A549 (cell line): ENCODE measurements at regions not wholly inside any gene's neighbourhood (a gene's known extent, or its start where the extent isn't known, plus 50 kb on each side); places are given as distances from the start of the nearest gene placed in this dataset.

Experiments
- EHMT2 ChIP-seq: fragments of 200-600 bp; sonication (generic); IDR thresholded peaks from 2 replicates; pipeline ENCODE4 v1.6.1; 2016; ENCODE audit warnings: antibody characterized with exemption, low read depth, mild to moderate bottlenecking, moderate library complexity
- EP300 ChIP-seq, 2 experiments: fragments of >200 bp; sonication (Bioruptor Twin); formaldehyde crosslinking; IDR thresholded peaks; 2 replicates in 1 of 2; 3 replicates in 1 of 2; pipeline ENCODE4 v1.6.1; 2016 to 2017
- KDM1A ChIP-seq: fragments of 200-600 bp; sonication (generic); IDR thresholded peaks from 2 replicates; pipeline ENCODE4 v1.6.1; 2016; ENCODE audit warnings: low read depth, mild to moderate bottlenecking
- POLR2A ChIP-seq: IDR thresholded peaks from 2 replicates; pipeline ENCODE4 v1.6.1; 2012; ENCODE audit warnings: mild to moderate bottlenecking, low read length
- RCOR1 ChIP-seq: fragments of 150-350 bp; IDR thresholded peaks from 2 replicates; pipeline ENCODE4 v1.6.1; 2014; ENCODE audit warnings: antibody characterized with exemption, low read length, low read depth
- TF ChIP-seq, protein P1 (sequence below): fragments of >200 bp; sonication (Bioruptor Twin); formaldehyde crosslinking; IDR thresholded peaks from 3 replicates; pipeline ENCODE4 v1.5.1; 2016
- TF ChIP-seq, protein P2 (sequence below): fragments of >200 bp; sonication (Bioruptor Twin); formaldehyde crosslinking; IDR thresholded peaks from 3 replicates; pipeline ENCODE4 v1.6.1; 2016

DNA sequence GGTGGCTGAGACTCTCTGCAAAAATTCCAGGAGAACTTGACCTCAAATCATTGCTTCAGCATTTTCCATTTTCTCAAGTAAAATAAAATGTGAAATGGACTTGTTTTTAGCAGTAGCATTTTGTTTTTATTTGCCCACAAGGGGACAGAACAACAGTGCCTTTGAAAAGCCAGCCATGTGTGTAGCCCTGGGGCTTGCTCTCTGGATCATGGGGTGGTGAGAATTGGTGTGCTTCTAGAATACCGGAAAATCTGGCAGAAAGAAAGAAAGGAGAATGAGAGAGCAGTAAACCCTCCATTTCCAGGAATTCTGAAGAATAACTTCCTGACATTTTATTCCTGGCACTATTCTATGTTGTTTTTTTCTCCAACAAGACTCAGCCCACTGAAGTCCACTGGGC is 254.7 kb upstream of the MOCS1 start:
- TF ChIP-seq POLR2A (no peak), KDM1A (no peak), RCOR1 (no peak), EP300 (IDR thresholded peaks at IDR 0.05) (no peak), EHMT2 (no peak)
- TF ChIP-seq, protein P1, sequence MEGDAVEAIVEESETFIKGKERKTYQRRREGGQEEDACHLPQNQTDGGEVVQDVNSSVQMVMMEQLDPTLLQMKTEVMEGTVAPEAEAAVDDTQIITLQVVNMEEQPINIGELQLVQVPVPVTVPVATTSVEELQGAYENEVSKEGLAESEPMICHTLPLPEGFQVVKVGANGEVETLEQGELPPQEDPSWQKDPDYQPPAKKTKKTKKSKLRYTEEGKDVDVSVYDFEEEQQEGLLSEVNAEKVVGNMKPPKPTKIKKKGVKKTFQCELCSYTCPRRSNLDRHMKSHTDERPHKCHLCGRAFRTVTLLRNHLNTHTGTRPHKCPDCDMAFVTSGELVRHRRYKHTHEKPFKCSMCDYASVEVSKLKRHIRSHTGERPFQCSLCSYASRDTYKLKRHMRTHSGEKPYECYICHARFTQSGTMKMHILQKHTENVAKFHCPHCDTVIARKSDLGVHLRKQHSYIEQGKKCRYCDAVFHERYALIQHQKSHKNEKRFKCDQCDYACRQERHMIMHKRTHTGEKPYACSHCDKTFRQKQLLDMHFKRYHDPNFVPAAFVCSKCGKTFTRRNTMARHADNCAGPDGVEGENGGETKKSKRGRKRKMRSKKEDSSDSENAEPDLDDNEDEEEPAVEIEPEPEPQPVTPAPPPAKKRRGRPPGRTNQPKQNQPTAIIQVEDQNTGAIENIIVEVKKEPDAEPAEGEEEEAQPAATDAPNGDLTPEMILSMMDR, result no peak
- TF ChIP-seq, protein P2, sequence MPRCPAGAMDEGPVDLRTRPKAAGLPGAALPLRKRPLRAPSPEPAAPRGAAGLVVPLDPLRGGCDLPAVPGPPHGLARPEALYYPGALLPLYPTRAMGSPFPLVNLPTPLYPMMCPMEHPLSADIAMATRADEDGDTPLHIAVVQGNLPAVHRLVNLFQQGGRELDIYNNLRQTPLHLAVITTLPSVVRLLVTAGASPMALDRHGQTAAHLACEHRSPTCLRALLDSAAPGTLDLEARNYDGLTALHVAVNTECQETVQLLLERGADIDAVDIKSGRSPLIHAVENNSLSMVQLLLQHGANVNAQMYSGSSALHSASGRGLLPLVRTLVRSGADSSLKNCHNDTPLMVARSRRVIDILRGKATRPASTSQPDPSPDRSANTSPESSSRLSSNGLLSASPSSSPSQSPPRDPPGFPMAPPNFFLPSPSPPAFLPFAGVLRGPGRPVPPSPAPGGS, result no peak
